ENCODE measurements at regions not wholly inside any gene's neighbourhood (a gene's known extent, or its start where the extent isn't known, plus 50 kb on each side); places are given as distances from the start of the nearest gene placed in this dataset.

DNA sequence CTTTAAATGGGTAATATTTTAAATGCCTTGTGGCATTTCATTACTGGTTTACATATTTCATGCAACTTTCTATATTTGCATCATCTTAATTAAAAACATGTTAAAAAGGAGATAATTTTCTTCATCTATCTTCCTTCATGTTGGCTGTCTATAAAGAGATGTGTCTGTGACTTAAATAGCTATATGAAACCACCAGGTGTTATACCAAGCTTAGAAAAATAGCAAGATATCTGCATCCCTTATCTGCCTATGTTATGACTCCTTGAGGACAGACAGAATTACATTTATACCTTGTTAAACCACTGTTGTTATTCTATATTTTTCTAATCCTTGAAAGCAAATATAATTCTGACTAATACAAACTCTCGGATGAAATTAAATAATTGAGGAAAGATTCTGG, 763.8 kb upstream of the GALNTL6 start:
- no peak overlapping the region for H3K9ac ChIP-seq (ENCODE audit: low read depth in 1 of 2, low read length in 2 of 2)
- H3K36me3 ChIP-seq (ENCODE audit: control insufficient read depth in 2 of 2, insufficient read depth in 2 of 2, low read length in 2 of 2): no peaks in the 10 kb centered on the region
- H3K4me3 ChIP-seq (ENCODE audit: low read length in 2 of 2): no peak overlapping the region
- H3K27ac ChIP-seq (ENCODE audit: low read depth in 2 of 2, low read length in 2 of 2): no peak overlapping the region
- H3K9me3 ChIP-seq (ENCODE audit: control insufficient read depth in 2 of 2, low read length in 2 of 2): no peaks in the 10 kb centered on the region
- H3K4me1 ChIP-seq (ENCODE audit: control insufficient read depth in 2 of 2, insufficient read depth in 2 of 2, low read length in 2 of 2): no peaks in the 10 kb centered on the region
- H3K27me3 ChIP-seq (ENCODE audit: control insufficient read depth in 2 of 2, insufficient read depth in 2 of 2, low read length in 2 of 2): no peaks in the 10 kb centered on the region

DNA sequence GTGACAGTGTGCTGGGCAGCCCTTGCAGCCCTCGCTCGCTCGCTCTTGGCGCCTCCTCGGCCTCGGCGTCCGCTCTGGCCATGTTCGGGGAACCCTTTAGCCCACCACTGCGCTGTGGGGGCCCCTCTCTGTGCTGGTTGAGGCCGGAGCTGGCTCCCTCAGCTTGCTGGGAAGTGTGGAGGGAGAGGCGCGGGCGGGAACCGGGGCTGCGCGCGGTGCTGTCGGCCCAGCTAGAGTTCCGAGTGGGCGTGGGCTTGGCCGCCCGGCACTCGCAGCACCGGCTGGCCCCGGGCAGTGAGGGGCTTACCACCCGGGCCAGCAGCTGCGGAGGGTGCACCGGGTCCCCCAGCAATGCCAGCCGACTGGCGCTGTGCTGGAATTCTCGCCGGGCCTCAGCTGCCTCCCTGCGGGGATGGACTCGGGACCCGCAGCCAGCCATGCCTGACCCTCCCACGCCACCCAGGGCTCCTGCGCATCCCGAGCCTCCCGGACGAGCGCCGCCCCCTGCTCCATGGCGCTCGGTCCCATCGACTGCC, 770.1 kb upstream of the GALNTL6 start:
- no peak overlapping the region for H3K27ac ChIP-seq (ENCODE audit: low read depth in 2 of 2, low read length in 2 of 2)
- no peaks in the 10 kb centered on the region for H3K27me3 ChIP-seq (ENCODE audit: control insufficient read depth in 2 of 2, insufficient read depth in 2 of 2, low read length in 2 of 2)
- no peak overlapping the region for H3K9ac ChIP-seq (ENCODE audit: low read depth in 1 of 2, low read length in 2 of 2)
- no peaks in the 10 kb centered on the region for H3K4me1 ChIP-seq (ENCODE audit: control insufficient read depth in 2 of 2, insufficient read depth in 2 of 2, low read length in 2 of 2)
- no peak overlapping the region for H3K4me3 ChIP-seq (ENCODE audit: low read length in 2 of 2)
- no peaks in the 10 kb centered on the region for H3K9me3 ChIP-seq (ENCODE audit: control insufficient read depth in 2 of 2, low read length in 2 of 2)
- no peaks in the 10 kb centered on the region for H3K36me3 ChIP-seq (ENCODE audit: control insufficient read depth in 2 of 2, insufficient read depth in 2 of 2, low read length in 2 of 2)

DNA sequence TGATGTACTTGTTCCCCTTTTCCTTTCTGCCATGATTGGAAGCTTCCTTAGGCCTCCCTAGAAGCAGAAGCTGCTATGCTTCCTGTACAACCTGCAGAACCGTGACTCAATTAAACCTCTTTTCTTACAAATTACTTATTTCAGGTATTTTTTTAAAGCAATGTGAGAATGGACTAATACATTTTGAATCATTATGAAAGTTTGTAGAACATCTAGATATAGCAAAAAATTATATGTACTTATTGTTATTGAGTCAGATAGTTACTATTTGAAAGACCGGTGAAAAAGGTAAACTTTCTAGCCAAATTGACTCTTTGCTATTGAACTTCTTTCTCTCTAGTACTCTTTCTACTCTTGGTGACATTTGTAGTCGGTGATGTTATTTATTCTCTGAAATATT, 777.3 kb upstream of the GALNTL6 start:
- Histone ChIP-seq H3K27ac (ENCODE audit: low read depth in 2 of 2, low read length in 2 of 2) (no peak overlapping the region), H3K36me3 (ENCODE audit: control insufficient read depth in 2 of 2, insufficient read depth in 2 of 2, low read length in 2 of 2) (no peaks in the 10 kb centered on the region), H3K4me1 (ENCODE audit: control insufficient read depth in 2 of 2, insufficient read depth in 2 of 2, low read length in 2 of 2) (no peaks in the 10 kb centered on the region), H3K9ac (ENCODE audit: low read depth in 1 of 2, low read length in 2 of 2) (no peak overlapping the region), H3K4me3 (ENCODE audit: low read length in 2 of 2) (no peak overlapping the region), H3K27me3 (ENCODE audit: control insufficient read depth in 2 of 2, insufficient read depth in 2 of 2, low read length in 2 of 2) (no peaks in the 10 kb centered on the region), H3K9me3 (ENCODE audit: control insufficient read depth in 2 of 2, low read length in 2 of 2) (no peaks in the 10 kb centered on the region)

DNA sequence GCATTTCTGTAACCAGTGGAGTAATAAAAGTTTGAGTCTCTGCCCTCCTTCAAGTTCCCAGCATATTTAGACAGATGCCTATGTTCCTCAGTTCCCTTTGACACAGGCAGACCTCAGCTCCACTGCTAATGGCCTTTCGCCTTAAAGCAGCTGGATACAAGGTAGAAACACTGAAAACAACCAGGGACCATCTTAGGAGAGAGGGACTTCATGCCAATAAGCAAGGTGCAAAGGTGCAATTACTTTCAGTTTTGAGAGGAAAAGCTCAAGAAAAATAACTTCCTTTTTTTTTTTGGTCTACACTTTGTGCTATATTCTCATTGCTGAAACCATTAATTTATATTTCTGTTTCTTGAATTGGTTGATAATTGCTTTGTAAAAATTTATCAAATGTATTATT, 781.9 kb upstream of the GALNTL6 start:
- H3K36me3 ChIP-seq (ENCODE audit: control insufficient read depth in 2 of 2, insufficient read depth in 2 of 2, low read length in 2 of 2): no peaks in the 10 kb centered on the region
- H3K4me3 ChIP-seq (ENCODE audit: low read length in 2 of 2): no peak overlapping the region
- H3K27ac ChIP-seq (ENCODE audit: low read depth in 2 of 2, low read length in 2 of 2): no peak overlapping the region
- H3K27me3 ChIP-seq (ENCODE audit: control insufficient read depth in 2 of 2, insufficient read depth in 2 of 2, low read length in 2 of 2): no peaks in the 10 kb centered on the region
- no peaks in the 10 kb centered on the region for H3K9me3 ChIP-seq (ENCODE audit: control insufficient read depth in 2 of 2, low read length in 2 of 2)
- no peaks in the 10 kb centered on the region for H3K4me1 ChIP-seq (ENCODE audit: control insufficient read depth in 2 of 2, insufficient read depth in 2 of 2, low read length in 2 of 2)
- no peak overlapping the region for H3K9ac ChIP-seq (ENCODE audit: low read depth in 1 of 2, low read length in 2 of 2)

DNA sequence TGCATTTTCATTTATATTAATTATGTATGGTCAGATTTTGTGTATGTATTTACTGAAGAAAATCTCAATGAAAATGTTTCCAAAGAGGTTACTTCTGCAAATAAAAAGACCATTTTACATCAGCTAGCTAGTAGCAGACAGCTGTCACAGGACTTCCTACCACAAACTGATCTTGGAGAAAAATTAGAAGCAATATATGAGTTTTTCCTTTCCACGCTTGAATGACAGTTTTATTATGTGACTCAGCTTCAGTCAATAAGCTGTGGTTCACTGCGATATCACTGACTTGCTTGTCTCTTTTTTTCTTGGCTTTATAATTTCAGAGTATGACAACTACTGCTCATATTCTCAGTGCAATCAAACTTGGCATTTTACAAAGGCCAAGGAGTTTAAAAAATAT, 787.4 kb upstream of the GALNTL6 start:
- Histone ChIP-seq H3K4me1 (ENCODE audit: control insufficient read depth in 2 of 2, insufficient read depth in 2 of 2, low read length in 2 of 2) (no peaks in the 10 kb centered on the region), H3K4me3 (ENCODE audit: low read length in 2 of 2) (no peak overlapping the region), H3K9ac (ENCODE audit: low read depth in 1 of 2, low read length in 2 of 2) (no peak overlapping the region), H3K27me3 (ENCODE audit: control insufficient read depth in 2 of 2, insufficient read depth in 2 of 2, low read length in 2 of 2) (no peaks in the 10 kb centered on the region), H3K9me3 (ENCODE audit: control insufficient read depth in 2 of 2, low read length in 2 of 2) (no peaks in the 10 kb centered on the region), H3K36me3 (ENCODE audit: control insufficient read depth in 2 of 2, insufficient read depth in 2 of 2, low read length in 2 of 2) (no peaks in the 10 kb centered on the region), H3K27ac (ENCODE audit: low read depth in 2 of 2, low read length in 2 of 2) (no peak overlapping the region)

DNA sequence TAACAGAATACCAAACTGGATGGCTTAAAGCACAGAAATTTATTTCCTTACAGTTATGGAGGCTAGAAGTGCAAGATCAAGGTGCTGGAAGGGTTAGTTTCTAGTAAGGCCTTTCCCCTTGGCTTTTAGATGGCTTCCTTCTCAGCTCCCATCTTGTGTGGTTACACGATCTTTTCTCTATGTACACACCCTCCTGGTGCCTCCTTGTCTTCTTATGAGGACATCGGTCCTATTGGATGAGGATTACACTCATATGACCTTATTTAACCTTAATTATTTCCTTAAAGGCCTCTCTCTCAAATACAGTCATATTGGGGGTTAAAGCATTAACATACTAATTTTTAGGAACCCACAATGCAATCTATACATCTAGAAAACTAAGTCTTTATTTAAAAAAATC, 787.9 kb upstream of the GALNTL6 start:
- H3K4me3 ChIP-seq (ENCODE audit: low read length in 2 of 2): no peak overlapping the region
- no peak overlapping the region for H3K9ac ChIP-seq (ENCODE audit: low read depth in 1 of 2, low read length in 2 of 2)
- no peaks in the 10 kb centered on the region for H3K4me1 ChIP-seq (ENCODE audit: control insufficient read depth in 2 of 2, insufficient read depth in 2 of 2, low read length in 2 of 2)
- H3K27ac ChIP-seq (ENCODE audit: low read depth in 2 of 2, low read length in 2 of 2): no peak overlapping the region
- H3K27me3 ChIP-seq (ENCODE audit: control insufficient read depth in 2 of 2, insufficient read depth in 2 of 2, low read length in 2 of 2): no peaks in the 10 kb centered on the region
- H3K9me3 ChIP-seq (ENCODE audit: control insufficient read depth in 2 of 2, low read length in 2 of 2): no peaks in the 10 kb centered on the region
- H3K36me3 ChIP-seq (ENCODE audit: control insufficient read depth in 2 of 2, insufficient read depth in 2 of 2, low read length in 2 of 2): no peaks in the 10 kb centered on the region

DNA sequence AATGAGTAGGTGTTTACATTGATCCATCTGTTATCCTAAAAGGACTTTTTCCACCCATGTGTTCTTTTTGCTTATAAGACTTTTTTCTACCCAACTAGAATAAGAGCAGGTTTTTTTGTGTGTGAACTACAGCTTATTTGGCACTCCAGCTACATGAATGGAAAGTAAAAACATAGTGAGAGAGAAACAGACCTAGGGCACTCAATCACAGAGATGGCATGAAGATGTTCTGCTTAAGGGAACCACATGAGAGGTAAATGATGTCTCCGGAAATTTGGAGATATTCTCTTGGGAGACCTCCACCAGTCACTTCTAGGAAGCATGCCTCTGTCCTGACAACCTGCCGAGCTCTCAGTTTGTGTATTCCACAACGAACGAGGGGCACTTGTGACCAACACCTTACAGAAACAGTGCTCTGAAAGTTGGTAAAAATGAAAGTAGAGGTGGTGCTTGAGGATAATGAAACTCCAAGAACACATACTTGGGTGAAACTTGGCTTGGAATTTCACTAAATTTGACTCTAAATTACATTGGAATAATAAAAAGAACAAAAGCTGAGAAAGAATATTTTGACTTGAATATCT, 788.4 kb upstream of the GALNTL6 start:
- Histone ChIP-seq H3K27me3 (ENCODE audit: control insufficient read depth in 2 of 2, insufficient read depth in 2 of 2, low read length in 2 of 2) (no peaks in the 10 kb centered on the region), H3K4me3 (ENCODE audit: low read length in 2 of 2) (no peak overlapping the region), H3K9me3 (ENCODE audit: control insufficient read depth in 2 of 2, low read length in 2 of 2) (no peaks in the 10 kb centered on the region), H3K36me3 (ENCODE audit: control insufficient read depth in 2 of 2, insufficient read depth in 2 of 2, low read length in 2 of 2) (no peaks in the 10 kb centered on the region), H3K27ac (ENCODE audit: low read depth in 2 of 2, low read length in 2 of 2) (no peak overlapping the region), H3K9ac (ENCODE audit: low read depth in 1 of 2, low read length in 2 of 2) (no peak overlapping the region), H3K4me1 (ENCODE audit: control insufficient read depth in 2 of 2, insufficient read depth in 2 of 2, low read length in 2 of 2) (no peaks in the 10 kb centered on the region)

DNA sequence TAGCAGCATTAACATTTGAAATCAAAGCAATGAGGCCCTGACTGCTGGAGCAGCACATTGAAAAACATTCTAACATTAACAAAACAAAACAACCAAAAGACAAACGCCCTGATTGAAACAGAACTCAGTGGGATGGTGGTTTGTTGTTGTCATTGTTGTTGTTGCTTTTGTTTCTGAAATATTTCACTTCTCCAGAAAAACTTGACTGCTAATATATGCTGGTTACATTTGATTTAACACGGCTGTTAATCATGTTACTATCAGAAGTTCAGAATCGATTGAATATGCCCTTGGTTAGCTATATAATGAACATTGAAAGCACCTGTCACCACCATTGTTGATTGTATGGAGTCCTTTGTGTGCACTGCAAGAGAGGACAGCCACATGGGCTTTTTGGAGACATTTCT, 790.4 kb upstream of the GALNTL6 start:
- Histone ChIP-seq H3K9ac (ENCODE audit: low read depth in 1 of 2, low read length in 2 of 2) (no peak overlapping the region), H3K27me3 (ENCODE audit: control insufficient read depth in 2 of 2, insufficient read depth in 2 of 2, low read length in 2 of 2) (no peaks in the 10 kb centered on the region), H3K27ac (ENCODE audit: low read depth in 2 of 2, low read length in 2 of 2) (no peak overlapping the region), H3K4me3 (ENCODE audit: low read length in 2 of 2) (no peak overlapping the region), H3K9me3 (ENCODE audit: control insufficient read depth in 2 of 2, low read length in 2 of 2) (no peaks in the 10 kb centered on the region), H3K36me3 (ENCODE audit: control insufficient read depth in 2 of 2, insufficient read depth in 2 of 2, low read length in 2 of 2) (no peaks in the 10 kb centered on the region), H3K4me1 (ENCODE audit: control insufficient read depth in 2 of 2, insufficient read depth in 2 of 2, low read length in 2 of 2) (no peaks in the 10 kb centered on the region)

DNA sequence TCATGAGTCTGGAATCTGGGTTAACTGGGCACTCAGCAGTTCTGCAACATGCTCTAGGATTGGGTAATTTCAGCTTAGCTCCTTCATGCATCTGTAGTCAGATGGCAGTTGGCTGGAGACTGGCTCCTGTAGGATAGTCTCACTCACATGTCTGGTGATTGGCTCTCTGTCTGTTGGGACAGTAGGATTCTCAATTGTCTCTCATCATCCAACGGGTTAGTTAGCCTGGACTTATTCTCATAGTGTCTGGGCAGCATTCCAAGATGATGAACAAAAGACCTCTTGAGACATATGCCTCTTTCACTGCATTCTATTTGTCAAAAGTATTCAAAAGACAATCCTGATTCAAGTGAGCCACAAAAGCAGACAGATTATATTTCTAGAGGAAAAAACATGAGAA, 795.6 kb upstream of the GALNTL6 start:
- Histone ChIP-seq H3K9ac (ENCODE audit: low read depth in 1 of 2, low read length in 2 of 2) (no peak overlapping the region), H3K4me3 (ENCODE audit: low read length in 2 of 2) (no peak overlapping the region), H3K9me3 (ENCODE audit: control insufficient read depth in 2 of 2, low read length in 2 of 2) (no peaks in the 10 kb centered on the region), H3K4me1 (ENCODE audit: control insufficient read depth in 2 of 2, insufficient read depth in 2 of 2, low read length in 2 of 2) (no peaks in the 10 kb centered on the region), H3K27me3 (ENCODE audit: control insufficient read depth in 2 of 2, insufficient read depth in 2 of 2, low read length in 2 of 2) (no peaks in the 10 kb centered on the region), H3K27ac (ENCODE audit: low read depth in 2 of 2, low read length in 2 of 2) (no peak overlapping the region), H3K36me3 (ENCODE audit: control insufficient read depth in 2 of 2, insufficient read depth in 2 of 2, low read length in 2 of 2) (no peaks in the 10 kb centered on the region)

DNA sequence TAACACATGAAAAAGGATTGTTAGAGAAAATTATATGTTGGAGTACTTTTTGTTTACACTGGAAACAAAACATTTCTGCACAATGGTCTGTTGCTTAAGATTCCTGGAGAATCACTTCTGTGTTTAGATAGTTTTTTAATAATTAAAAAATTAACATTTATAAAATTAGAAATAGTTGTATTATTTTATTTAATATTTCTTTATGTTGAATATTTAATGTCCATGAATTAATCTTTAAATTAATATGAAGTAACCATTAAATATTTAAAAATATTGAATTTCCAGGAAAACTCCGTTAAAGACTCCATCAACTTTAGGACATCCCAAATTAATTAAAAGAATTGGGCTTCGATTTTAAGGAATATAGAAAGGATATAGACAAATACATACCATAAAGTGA, 797.1 kb upstream of the GALNTL6 start:
- Histone ChIP-seq H3K36me3 (ENCODE audit: control insufficient read depth in 2 of 2, insufficient read depth in 2 of 2, low read length in 2 of 2) (no peaks in the 10 kb centered on the region), H3K27ac (ENCODE audit: low read depth in 2 of 2, low read length in 2 of 2) (no peak overlapping the region), H3K4me1 (ENCODE audit: control insufficient read depth in 2 of 2, insufficient read depth in 2 of 2, low read length in 2 of 2) (no peaks in the 10 kb centered on the region), H3K27me3 (ENCODE audit: control insufficient read depth in 2 of 2, insufficient read depth in 2 of 2, low read length in 2 of 2) (no peaks in the 10 kb centered on the region), H3K9ac (ENCODE audit: low read depth in 1 of 2, low read length in 2 of 2) (no peak overlapping the region), H3K9me3 (ENCODE audit: control insufficient read depth in 2 of 2, low read length in 2 of 2) (no peaks in the 10 kb centered on the region), H3K4me3 (ENCODE audit: low read length in 2 of 2) (no peak overlapping the region)

DNA sequence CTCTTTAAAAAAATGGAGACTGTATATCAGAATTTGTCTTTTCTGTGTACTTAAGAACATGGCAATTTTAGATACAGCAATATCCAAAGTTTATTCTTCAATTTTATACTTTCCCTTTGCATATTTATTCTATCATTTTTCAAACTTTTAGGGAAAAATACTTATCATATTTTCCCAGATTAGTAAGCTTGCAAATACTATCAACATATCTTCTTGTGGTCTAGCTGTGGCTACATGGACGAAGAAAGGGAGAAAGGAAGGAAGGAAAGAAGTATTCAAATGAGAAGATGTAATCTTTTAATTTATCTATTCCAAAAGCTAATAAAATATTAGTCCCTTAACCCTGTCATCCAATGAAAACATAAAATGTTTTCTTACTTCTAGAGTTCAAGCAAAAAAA, 797.8 kb upstream of the GALNTL6 start:
- Histone ChIP-seq H3K4me3 (ENCODE audit: low read length in 2 of 2) (no peak overlapping the region), H3K9ac (ENCODE audit: low read depth in 1 of 2, low read length in 2 of 2) (no peak overlapping the region), H3K4me1 (ENCODE audit: control insufficient read depth in 2 of 2, insufficient read depth in 2 of 2, low read length in 2 of 2) (no peaks in the 10 kb centered on the region), H3K27me3 (ENCODE audit: control insufficient read depth in 2 of 2, insufficient read depth in 2 of 2, low read length in 2 of 2) (no peaks in the 10 kb centered on the region), H3K36me3 (ENCODE audit: control insufficient read depth in 2 of 2, insufficient read depth in 2 of 2, low read length in 2 of 2) (no peaks in the 10 kb centered on the region), H3K9me3 (ENCODE audit: control insufficient read depth in 2 of 2, low read length in 2 of 2) (no peaks in the 10 kb centered on the region), H3K27ac (ENCODE audit: low read depth in 2 of 2, low read length in 2 of 2) (no peak overlapping the region)

Measured in mucosa of rectum (tissue), 2 donors.